ENCODE measurements at regions not wholly inside any gene's neighbourhood (a gene's known extent, or its start where the extent isn't known, plus 50 kb on each side); places are given as distances from the start of the nearest gene placed in this dataset.

DNA sequence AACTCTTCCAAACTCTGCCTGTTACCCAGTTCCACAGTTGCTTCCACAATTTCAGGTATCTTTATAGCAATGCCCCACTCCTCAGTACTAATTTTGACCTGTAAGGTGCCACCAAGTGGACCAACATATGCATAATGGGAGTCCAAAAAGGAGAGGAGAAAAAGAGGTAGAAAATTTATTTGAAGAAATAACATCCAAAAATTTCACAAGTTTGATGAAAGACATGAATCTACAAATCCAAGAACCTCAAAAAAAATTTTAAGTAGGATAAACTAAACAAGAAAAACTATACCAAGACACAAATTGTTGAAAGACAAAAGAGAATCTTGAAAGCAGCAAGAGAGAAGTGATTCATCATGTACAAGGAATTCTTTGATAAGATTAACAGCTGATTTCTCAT, 79.8 kb downstream of the BARX1 start:
- no peak for DNase-seq

DNA sequence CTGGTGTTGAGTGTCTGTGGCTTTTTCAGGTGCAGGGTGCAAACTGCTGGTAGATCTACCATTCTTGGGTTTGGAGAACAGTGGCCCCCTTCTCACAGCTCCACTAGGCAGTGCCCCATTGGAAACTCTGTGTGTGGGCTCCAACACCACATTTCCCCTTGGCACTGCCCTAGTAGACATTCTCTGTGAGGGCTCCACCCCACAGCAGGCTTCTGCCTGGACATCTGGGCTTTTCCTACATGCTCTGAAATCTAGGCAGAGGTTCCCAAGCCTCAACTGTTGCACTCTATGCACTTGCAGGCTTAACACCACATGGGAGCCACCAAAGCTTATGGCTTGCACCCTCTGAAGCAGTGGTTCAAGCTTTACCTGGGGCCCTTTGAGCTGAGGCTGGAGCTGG, 80.9 kb downstream of the BARX1 start:
- DNase-seq: no peak

- no peak for DNase-seq
These were observed 83.9 kb downstream of the BARX1 start for GRCh38 chr9:93871286-93871685.

- no peak for DNase-seq
These were observed 85.3 kb downstream of the BARX1 start for GRCh38 chr9:93869863-93870262.

DNA sequence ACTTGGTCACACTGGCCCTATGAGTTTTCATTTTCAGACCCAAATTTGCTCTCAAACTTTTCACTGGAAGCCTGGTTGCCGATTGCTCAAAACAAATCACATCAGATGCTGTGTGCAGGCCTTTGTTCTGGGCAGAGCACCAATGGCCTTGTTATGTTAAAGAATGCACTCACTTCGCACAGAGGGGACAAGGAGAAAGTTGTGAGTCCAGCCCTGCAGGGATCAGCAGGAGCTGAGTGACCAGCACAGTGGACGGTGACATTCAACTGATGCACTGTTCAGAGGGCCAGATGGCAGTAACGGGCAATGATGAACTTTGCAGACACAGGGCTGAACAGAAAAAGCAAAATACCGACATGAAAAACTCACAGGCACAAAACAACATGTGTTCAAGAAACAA, 86.1 kb downstream of the BARX1 start:
- DNase-seq: no peak

DNA sequence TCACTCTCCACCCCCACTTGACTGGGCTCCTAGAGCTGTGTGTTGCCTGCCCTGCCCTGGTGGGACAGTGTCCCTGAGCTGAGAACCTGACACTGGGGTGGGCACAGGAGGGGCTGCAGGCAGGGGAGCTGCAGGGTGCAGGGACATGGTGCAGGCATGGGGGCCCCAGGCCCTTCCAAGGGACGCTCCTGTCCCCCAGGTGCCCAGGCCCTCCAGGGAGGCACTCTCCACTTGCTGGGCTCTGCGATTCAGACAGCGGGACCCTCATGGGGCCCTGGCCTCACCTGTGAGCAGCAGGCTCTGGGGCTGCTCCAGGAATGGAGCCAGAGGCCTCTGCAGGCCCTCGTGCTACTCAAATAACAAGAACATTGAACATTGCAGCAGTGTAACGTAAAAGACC, 89.4 kb downstream of the BARX1 start:
- no peak for DNase-seq

GRCh38 chr9:93865245-93865644, 89.9 kb downstream of the BARX1 start:
- DNase-seq: no peak

- no peak for DNase-seq
These were observed 90.3 kb downstream of the BARX1 start for GRCh38 chr9:93864840-93865239.

- DNase-seq: no peak
These were observed 91.1 kb downstream of the BARX1 start for GRCh38 chr9:93864032-93864431.

- no peak for DNase-seq
These were observed 92.1 kb downstream of the BARX1 start for GRCh38 chr9:93862877-93863545.

GRCh38 chr9:93861736-93862358, 93.3 kb downstream of the BARX1 start:
- no peak for DNase-seq

DNA sequence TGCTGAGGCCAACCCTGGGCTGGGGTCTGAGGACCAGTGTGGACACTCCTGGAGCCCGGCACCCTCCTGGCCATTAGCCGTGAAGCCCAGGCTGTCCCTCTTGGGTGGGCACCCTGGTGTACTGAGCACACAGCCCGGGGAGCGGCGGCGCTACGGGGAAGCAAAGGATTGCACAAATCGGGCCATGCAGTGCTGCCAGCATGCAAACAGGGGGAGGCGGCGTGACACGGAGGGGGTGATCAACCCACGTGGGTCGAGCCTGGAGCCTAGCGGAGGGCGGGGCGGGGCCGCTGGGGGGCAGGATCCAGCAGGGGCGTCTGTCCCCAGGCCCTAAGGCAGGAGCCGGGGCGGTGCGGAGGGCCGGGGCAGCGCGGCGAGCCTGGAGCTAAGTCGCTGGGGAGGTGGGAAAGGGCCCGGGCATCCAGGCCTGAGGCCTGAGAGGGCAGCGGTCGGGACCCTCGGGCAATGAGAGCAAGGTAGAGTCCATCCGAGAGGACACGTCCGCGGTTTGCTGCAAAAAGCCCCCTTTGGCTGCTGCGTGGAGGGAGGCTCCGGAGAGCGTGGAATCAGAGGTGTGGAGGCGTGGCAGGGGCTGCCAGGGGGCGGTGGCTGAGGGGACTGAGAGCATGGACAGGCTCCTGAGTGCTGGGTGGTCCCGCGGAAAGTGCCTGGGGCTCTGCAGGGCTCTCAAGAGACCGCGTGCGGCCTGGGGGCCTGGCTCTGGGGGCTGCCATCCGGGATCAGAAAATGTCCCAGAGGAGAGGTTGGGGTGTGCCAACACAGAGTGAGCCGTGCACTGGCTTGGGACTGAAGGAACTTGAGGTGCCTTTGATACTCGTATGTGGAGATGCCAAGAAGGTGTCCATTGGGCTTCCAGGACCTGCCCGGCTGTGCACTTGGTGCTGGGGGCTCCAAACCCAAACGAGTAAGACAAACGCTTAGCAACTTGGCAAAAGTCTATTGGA, 94.2 kb downstream of the BARX1 start:
- no peak for DNase-seq

DNA sequence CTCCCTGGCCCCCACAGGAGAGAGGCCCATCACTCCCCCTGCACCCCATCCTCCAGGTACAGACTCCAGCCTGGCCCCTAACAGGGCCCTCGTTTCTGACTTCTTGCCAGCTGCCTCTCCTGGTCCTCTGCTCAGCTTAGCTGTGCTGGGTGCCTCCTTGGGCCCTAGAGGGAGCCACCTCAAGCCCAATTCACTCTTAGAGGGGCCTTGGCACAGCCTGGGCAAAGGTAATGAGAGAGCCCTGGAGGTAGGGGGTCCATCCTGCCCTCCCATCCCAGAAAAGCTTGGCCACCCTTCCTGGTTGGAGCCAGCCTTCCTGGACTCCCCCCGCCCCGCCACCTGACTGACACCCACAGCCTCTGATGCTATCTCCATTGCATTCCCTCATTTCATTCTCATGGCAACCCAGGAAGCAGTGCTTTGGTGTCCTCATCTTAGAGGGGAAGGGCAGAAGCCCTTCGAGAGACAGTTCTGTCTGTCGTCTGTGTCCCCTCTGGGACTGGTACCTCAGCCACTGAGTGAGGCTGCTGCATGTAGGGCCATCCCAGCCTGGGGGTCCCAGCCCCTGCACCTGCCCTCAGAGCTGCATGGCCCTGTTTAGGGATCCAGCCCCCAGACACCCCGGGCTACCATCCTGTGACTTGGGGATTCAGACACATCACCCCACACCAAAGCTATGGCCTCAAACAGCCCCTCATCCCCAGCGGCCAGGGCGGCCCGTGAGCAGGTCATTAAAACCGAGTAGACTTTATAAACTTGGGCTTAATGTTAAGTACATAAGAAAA, 95.5 kb downstream of the BARX1 start:
- no peak for DNase-seq

DNA sequence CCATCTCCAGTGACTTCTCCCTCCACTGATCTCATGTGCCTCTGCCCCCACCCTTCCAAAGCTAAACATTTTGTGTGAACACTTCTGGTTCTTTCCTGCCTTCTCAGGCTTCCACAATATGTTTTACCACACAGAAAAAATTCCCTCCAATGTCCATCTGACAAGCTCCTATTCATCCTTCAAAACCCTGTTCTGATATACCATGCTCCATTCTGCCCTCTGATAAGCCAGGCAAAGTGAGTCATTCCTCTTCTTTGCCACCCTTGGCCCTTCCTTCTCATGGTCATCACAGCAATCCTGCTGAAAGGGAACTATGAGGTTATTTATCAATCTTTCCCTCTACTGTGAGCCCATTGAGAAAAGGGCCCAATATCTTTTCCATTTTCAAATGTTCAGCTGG, 97.6 kb downstream of the BARX1 start:
- DNase-seq: no peak

DNA sequence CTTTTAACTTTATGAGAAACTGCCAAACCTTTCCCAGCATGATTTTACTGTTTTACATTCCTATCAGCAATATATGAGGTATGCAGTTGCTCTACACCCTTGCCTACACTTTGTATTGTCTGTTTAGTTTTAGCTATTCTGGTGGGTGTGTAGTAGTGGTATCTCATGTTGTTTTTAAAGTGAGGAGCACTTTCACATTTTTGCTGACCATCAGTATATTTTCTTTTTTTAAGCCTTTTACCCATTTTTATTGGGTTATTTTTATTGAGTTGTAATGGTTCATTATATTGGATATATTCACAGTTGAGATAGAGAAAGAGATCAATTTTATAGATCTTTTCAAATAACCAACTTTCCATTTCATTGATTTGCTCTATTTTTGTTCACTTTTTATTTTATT, 102.4 kb downstream of the BARX1 start:
- DNase-seq: no peak

- DNase-seq: no peak
These were observed 108.8 kb downstream of the BARX1 start for GRCh38 chr9:93846349-93846748.

- no peak for DNase-seq
These were observed 111.8 kb downstream of the BARX1 start for GRCh38 chr9:93843396-93843795.

GRCh38 chr9:93830606-93831005, 124.5 kb downstream of the BARX1 start:
- DNase-seq: no peak

- DNase-seq: no peak
These were observed 125.1 kb downstream of the BARX1 start for GRCh38 chr9:93830012-93830596.

GRCh38 chr9:93829271-93830011, 125.7 kb downstream of the BARX1 start:
- DNase-seq: no peak

DNA sequence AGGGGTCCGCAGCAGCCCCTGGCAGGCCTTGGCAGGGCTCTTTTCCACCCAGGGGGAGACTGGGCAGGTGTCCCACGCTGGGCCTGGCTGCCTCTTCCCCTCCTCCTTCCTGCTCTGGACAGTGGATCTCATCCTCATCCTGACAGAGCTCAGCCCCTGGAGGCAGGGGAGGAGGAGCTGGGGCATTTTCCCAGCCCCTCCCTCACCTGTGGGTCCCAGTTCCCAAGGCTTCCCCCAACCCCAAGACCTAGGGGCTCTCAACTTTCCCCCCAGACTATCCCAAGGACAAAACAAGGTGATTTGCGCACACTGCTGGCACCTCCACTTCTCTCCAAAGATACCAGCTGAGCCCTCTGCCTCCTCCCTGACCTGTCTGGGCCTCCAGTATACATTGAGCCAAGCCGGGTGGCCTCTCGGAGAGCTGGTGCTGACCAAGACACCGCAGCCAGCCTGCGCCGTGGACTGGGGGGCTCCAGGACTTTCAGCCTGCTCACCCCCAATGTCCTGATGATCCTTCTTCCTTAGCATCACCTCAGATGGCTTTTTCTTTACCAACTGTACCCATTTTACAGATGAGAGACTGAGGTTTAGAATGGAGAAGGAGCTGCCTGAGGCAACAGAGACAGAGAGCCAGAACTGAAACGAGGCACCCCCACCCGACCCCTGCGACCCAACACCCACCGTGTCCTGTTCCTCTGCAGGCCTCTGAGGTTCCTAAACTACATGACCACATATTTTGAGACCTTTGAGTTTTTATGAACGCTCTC, 126.6 kb downstream of the BARX1 start:
- no peak for DNase-seq

Data from activated CD4-positive, CD25-positive, alpha-beta regulatory T cell treated with anti-CD3 and anti-CD28 coated beads, Interleukin-2, amount 50 U/mL, for 72 hours (primary cell).